ENCODE measurements at regions not wholly inside any gene's neighbourhood (a gene's known extent, or its start where the extent isn't known, plus 50 kb on each side); places are given as distances from the start of the nearest gene placed in this dataset.

DNA sequence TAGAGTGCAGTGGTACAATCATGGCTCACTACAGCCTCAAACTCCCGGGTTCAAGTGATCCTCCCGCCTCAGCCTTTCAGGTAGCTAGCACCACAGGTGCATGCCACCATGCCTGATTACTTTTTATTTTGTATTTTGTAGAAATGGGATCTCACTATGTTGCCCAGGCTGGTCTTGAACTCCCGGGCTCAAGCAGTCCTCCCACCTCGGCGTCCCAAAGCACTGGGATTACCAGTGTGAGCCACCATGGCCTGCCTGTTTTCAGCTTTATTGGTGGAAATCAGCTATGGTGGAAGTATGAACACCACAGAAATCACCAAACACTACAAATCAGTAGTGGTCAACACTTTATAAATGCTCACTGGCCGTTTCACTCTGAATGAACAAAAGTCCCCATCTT is 299.9 kb upstream of the LYZL1 start:
- peaks cover 8 to 30% of the 10 kb centered on the region in 2 experiments; a peak in 4 of 5 replicates for H3K4me1 ChIP-seq (replicated peaks in 1 of 2; ENCODE audit: control insufficient read depth in 2 of 2, insufficient read depth in 2 of 2, low read length in 2 of 2)
- no TSS peak for BruUV-seq (replicated peaks)
- no peaks in the 10 kb centered on the region for H3K9me3 ChIP-seq (replicated peaks; ENCODE audit: control insufficient read depth, insufficient read depth, low read depth, low read length)
- ATAC-seq (no peak), FAIRE-seq (no peak), DNase-seq (ENCODE audit: extremely low read depth in 1 of 4, low spot score in 3 of 4) (no peak)
- H3K9me1 ChIP-seq (ENCODE audit: control insufficient read depth, insufficient read depth, low read length), result no peaks in the 10 kb centered on the region
- H2AFZ ChIP-seq (ENCODE audit: low read depth, low read length), result no peak overlapping the region
- in situ Hi-C loops (cut with MboI), result loop anchor here (5.0 kb wide), 1 partner anchor 322 kb away; no protein-coding TSS in a partner anchor
- no peak overlapping the region for H3K4me3 ChIP-seq
- no peaks in the 10 kb centered on the region for H3K36me3 ChIP-seq (ENCODE audit: control insufficient read depth, insufficient read depth, low read length)
- intact Hi-C loops (cut with micrococcal nuclease), result no loop called here
- ChIA-PET CTCF (ENCODE audit: low intra/inter-chr PET ratio) (no interaction called here), POLR2A (interaction anchor here (1.0 kb wide), 1 partner anchor 325 kb away, joined by 5 read pairs; no protein-coding TSS in a partner anchor)
- no peak for TF ChIP-seq PYGO2 (tag; IDR thresholded peaks at IDR 0.05)
- peak; percentile 67 for TF ChIP-seq ZNF121 (CRISPR knock-in tag; conservative IDR thresholded peaks at IDR 0.05)
- no peaks in the 10 kb centered on the region for H3K27me3 ChIP-seq (ENCODE audit: control insufficient read depth in 2 of 2, insufficient read depth in 2 of 2, low read length in 2 of 2)
- H3K9ac ChIP-seq (ENCODE audit: insufficient read depth in 1 of 2, low read depth in 2 of 2, low read length in 2 of 2), result no peak overlapping the region
- 71% methylated on average over 6 of the region's 6 CpGs for WGBS (ENCODE audit: insufficient coverage, low coverage, missing lambda C conversion rate)
- no peaks in the 10 kb centered on the region for H4K20me1 ChIP-seq (replicated peaks; ENCODE audit: control insufficient read depth, insufficient read depth, low read length)
- no peak overlapping the region for H3K27ac ChIP-seq (ENCODE audit: extremely low read depth, low read depth, low read length)
- no peak overlapping the region for H3K4me2 ChIP-seq (ENCODE audit: insufficient read depth, low read length)
- H3K79me2 ChIP-seq (ENCODE audit: control insufficient read depth, insufficient read depth, low read length), result no peaks in the 10 kb centered on the region

DNA sequence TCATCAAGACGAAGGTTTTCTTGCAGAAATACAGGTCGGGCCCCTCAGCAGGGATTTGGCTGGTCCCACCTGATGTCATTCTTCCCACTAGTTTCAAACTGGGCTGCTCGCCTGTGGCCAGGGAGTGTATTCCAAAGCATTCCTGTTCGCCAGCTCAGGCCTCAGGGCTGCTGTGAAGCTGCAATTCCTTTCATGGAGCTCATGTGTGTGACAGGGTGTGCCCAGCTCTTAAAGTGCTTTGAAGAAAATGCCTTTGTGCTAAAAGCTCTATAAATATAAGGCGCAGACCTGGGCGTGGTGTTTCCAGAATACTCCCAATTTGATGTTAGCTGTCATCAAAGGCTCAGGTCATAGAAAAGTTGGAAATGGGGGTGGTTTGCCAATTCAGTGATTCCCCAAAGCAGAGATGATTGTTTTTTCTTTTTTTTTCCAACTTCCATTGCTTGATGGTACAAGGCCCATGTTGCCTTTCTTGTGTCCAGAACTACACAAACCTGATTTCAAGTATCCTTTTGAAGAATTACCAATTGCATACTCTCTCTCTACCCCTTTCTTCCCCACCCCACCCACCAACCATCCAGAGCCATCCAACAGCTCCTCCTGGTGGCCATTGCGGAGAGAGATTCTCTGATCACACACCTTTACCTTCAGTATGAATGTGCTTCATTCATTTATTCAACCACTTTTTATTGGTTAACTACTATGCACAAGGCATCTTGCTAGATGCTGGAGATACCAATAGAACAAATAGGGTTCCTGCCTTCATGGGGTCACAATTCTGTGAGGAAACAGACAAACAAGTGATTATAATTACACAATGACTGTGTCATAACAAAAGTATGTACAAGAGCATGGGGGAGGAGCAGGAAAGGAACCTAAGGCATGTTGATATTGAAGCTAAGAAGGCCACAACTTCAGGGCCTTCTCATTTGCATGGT is 297.3 kb upstream of the LYZL1 start:
- WGBS (ENCODE audit: insufficient coverage, low coverage, missing lambda C conversion rate), result 48% methylated on average over 7 of the region's 7 CpGs
- no peaks in the 10 kb centered on the region for H3K36me3 ChIP-seq (ENCODE audit: control insufficient read depth, insufficient read depth, low read length)
- peaks cover 2 to 8% of the 10 kb centered on the region in 2 experiments; a peak in 1 of 5 replicates for H3K27me3 ChIP-seq (ENCODE audit: control insufficient read depth in 2 of 2, insufficient read depth in 2 of 2, low read length in 2 of 2)
- ATAC-seq, result peak; percentile 96
- H3K79me2 ChIP-seq (ENCODE audit: control insufficient read depth, insufficient read depth, low read length), result no peaks in the 10 kb centered on the region
- intact Hi-C loops (cut with micrococcal nuclease), result loop anchor here (1.0 to 10.0 kb wide), 5 partner anchors 52 to 327 kb away; partner anchors contain the start of gene BAMBI
- no peaks in the 10 kb centered on the region for H3K9me3 ChIP-seq (replicated peaks; ENCODE audit: control insufficient read depth, insufficient read depth, low read depth, low read length)
- peak; percentile 62 to 79 (median 71) for DNase-seq (ENCODE audit: extremely low read depth in 1 of 4, low spot score in 3 of 4)
- FAIRE-seq, result peak; percentile 90
- no peak overlapping the region for H3K27ac ChIP-seq (ENCODE audit: extremely low read depth, low read depth, low read length)
- H2AFZ ChIP-seq (ENCODE audit: low read depth, low read length), result no peak overlapping the region
- CTCF ChIA-PET (ENCODE audit: low intra/inter-chr PET ratio), result interaction anchor here (0.6 to 3.7 kb wide), 6 partner anchors 113 to 364 kb away, joined by 4 to 22 read pairs (median 8); partner anchors contain the start of gene BAMBI
- POLR2A ChIA-PET, result interaction anchor here (0.5 to 1.3 kb wide), 3 partner anchors 10 to 1401 kb away, joined by 3 to 5 read pairs (median 4); no protein-coding TSS in a partner anchor
- H3K4me1 ChIP-seq (replicated peaks in 1 of 2; ENCODE audit: control insufficient read depth in 2 of 2, insufficient read depth in 2 of 2, low read length in 2 of 2), result peaks cover 0 to 4% of the 10 kb centered on the region in 2 experiments; a peak in 4 of 5 replicates
- no TSS peak for BruUV-seq (replicated peaks)
- no peaks in the 10 kb centered on the region for H3K9me1 ChIP-seq (ENCODE audit: control insufficient read depth, insufficient read depth, low read length)
- in situ Hi-C loops (cut with MboI), result no loop called here
- no peak overlapping the region for H3K4me2 ChIP-seq (ENCODE audit: insufficient read depth, low read length)
- H3K4me3 ChIP-seq, result no peak overlapping the region
- no peak overlapping the region for H3K9ac ChIP-seq (ENCODE audit: insufficient read depth in 1 of 2, low read depth in 2 of 2, low read length in 2 of 2)
- no peaks in the 10 kb centered on the region for H4K20me1 ChIP-seq (replicated peaks; ENCODE audit: control insufficient read depth, insufficient read depth, low read length)
- peak; percentile 95 for TF ChIP-seq SMC3 (conservative IDR thresholded peaks at IDR 0.05; ENCODE audit: insufficient read depth, low read depth, low read length)
- TF ChIP-seq KLF13 (tag; IDR thresholded peaks at IDR 0.05; ENCODE audit: borderline replicate concordance, low read depth), result 0 out of 2 replicates have a peak, but pooled peaks have one; percentile 30
- TF ChIP-seq IRF2 (CRISPR knock-in tag; IDR thresholded peaks at IDR 0.05), result no peak
- 0 out of 2 replicates have a peak, but pooled peaks have one; percentile 10 for TF ChIP-seq TEAD4 (IDR thresholded peaks at IDR 0.05; ENCODE audit: low read length)
- no peak for TF ChIP-seq TEAD4 (CRISPR knock-in tag; IDR thresholded peaks at IDR 0.05; ENCODE audit: borderline replicate concordance)
- TF ChIP-seq SOX6 (IDR thresholded peaks at IDR 0.05), result 0 out of 2 replicates have a peak, but pooled peaks have one; percentile 31
- no peak for TF ChIP-seq ZC3H4 (CRISPR knock-in tag; IDR thresholded peaks at IDR 0.05; ENCODE audit: borderline replicate concordance)
